ENCODE measurements at regions not wholly inside any gene's neighbourhood (a gene's known extent, or its start where the extent isn't known, plus 50 kb on each side); places are given as distances from the start of the nearest gene placed in this dataset.
"Not testable (repeated sequence)": the region's sequence is repeated elsewhere in the genome, so short reads cannot be mapped to it uniquely, and the experiment has no call there.

- Histone ChIP-seq H3K9me3 (ENCODE audit: control insufficient read depth, insufficient read depth, low read length) (no peaks in the 10 kb centered on the region), H3K4me1 (ENCODE audit: control insufficient read depth, insufficient read depth, low read length) (no peaks in the 10 kb centered on the region), H3K27ac (ENCODE audit: low read length) (no peak overlapping the region), H3K27me3 (ENCODE audit: control insufficient read depth, insufficient read depth, low read length) (no peaks in the 10 kb centered on the region), H3K4me3 (ENCODE audit: low read length) (no peak overlapping the region), H3K36me3 (ENCODE audit: control insufficient read depth, insufficient read depth, low read length) (no peaks in the 10 kb centered on the region)
- WGBS (ENCODE audit: insufficient coverage, insufficient read length) = no CpG with 5 or more reads among the region's 4 CpGs
- DNase-seq (ENCODE audit: low read depth, low spot score) = no peak
Measured at GRCh38 chr6:134415194-134415593, 97.3 kb upstream of the SGK1 start.

GRCh38 chr6:134414793-134415192 is 96.9 kb upstream of the SGK1 start:
- no CpG with 5 or more reads among the region's 7 CpGs for WGBS (ENCODE audit: insufficient coverage, insufficient read length)
- Histone ChIP-seq H3K4me1 (ENCODE audit: control insufficient read depth, insufficient read depth, low read length) (no peaks in the 10 kb centered on the region), H3K9me3 (ENCODE audit: control insufficient read depth, insufficient read depth, low read length) (no peaks in the 10 kb centered on the region), H3K36me3 (ENCODE audit: control insufficient read depth, insufficient read depth, low read length) (no peaks in the 10 kb centered on the region), H3K27me3 (ENCODE audit: control insufficient read depth, insufficient read depth, low read length) (no peaks in the 10 kb centered on the region), H3K4me3 (ENCODE audit: low read length) (no peak overlapping the region), H3K27ac (ENCODE audit: low read length) (no peak overlapping the region)
- DNase-seq (ENCODE audit: low read depth, low spot score) = no peak

- no peak for DNase-seq (ENCODE audit: low read depth, low spot score)
- Histone ChIP-seq H3K9me3 (ENCODE audit: control insufficient read depth, insufficient read depth, low read length) (no peaks in the 10 kb centered on the region), H3K4me3 (ENCODE audit: low read length) (no peak overlapping the region), H3K27ac (ENCODE audit: low read length) (no peak overlapping the region), H3K36me3 (ENCODE audit: control insufficient read depth, insufficient read depth, low read length) (no peaks in the 10 kb centered on the region), H3K27me3 (ENCODE audit: control insufficient read depth, insufficient read depth, low read length) (no peaks in the 10 kb centered on the region), H3K4me1 (ENCODE audit: control insufficient read depth, insufficient read depth, low read length) (no peaks in the 10 kb centered on the region)
- no CpG with 5 or more reads among the region's 1 CpG for WGBS (ENCODE audit: insufficient coverage, insufficient read length)
Measured at GRCh38 chr6:134413241-134413643, 95.3 kb upstream of the SGK1 start.

- Histone ChIP-seq H3K36me3 (ENCODE audit: control insufficient read depth, insufficient read depth, low read length) (no peaks in the 10 kb centered on the region), H3K27ac (ENCODE audit: low read length) (no peak overlapping the region), H3K9me3 (ENCODE audit: control insufficient read depth, insufficient read depth, low read length) (no peaks in the 10 kb centered on the region), H3K27me3 (ENCODE audit: control insufficient read depth, insufficient read depth, low read length) (no peaks in the 10 kb centered on the region), H3K4me1 (ENCODE audit: control insufficient read depth, insufficient read depth, low read length) (no peaks in the 10 kb centered on the region), H3K4me3 (ENCODE audit: low read length) (no peak overlapping the region)
- WGBS (ENCODE audit: insufficient coverage, insufficient read length) = no CpG with 5 or more reads among the region's 1 CpG
- DNase-seq (ENCODE audit: low read depth, low spot score) = no peak
Measured at GRCh38 chr6:134410541-134410940, 92.6 kb upstream of the SGK1 start.

GRCh38 chr6:134407791-134408190 is 89.9 kb upstream of the SGK1 start:
- H3K27me3 ChIP-seq (ENCODE audit: control insufficient read depth, insufficient read depth, low read length) = no peaks in the 10 kb centered on the region
- no peaks in the 10 kb centered on the region for H3K9me3 ChIP-seq (ENCODE audit: control insufficient read depth, insufficient read depth, low read length)
- WGBS (ENCODE audit: insufficient coverage, insufficient read length) = no CpG with 5 or more reads among the region's 2 CpGs
- no peak overlapping the region for H3K27ac ChIP-seq (ENCODE audit: low read length)
- no peak for DNase-seq (ENCODE audit: low read depth, low spot score)
- no peaks in the 10 kb centered on the region for H3K36me3 ChIP-seq (ENCODE audit: control insufficient read depth, insufficient read depth, low read length)
- H3K4me1 ChIP-seq (ENCODE audit: control insufficient read depth, insufficient read depth, low read length) = peaks cover 3% of the 10 kb centered on the region; the same call in 1 of the 2 replicates
- no peak overlapping the region for H3K4me3 ChIP-seq (ENCODE audit: low read length)

GRCh38 chr6:134406311-134406710 is 88.4 kb upstream of the SGK1 start:
- Histone ChIP-seq H3K4me1 (ENCODE audit: control insufficient read depth, insufficient read depth, low read length) (peaks cover 3% of the 10 kb centered on the region; the same call in 1 of the 2 replicates), H3K27ac (ENCODE audit: low read length) (no peak overlapping the region), H3K9me3 (ENCODE audit: control insufficient read depth, insufficient read depth, low read length) (no peaks in the 10 kb centered on the region), H3K27me3 (ENCODE audit: control insufficient read depth, insufficient read depth, low read length) (no peaks in the 10 kb centered on the region), H3K4me3 (ENCODE audit: low read length) (no peak overlapping the region), H3K36me3 (ENCODE audit: control insufficient read depth, insufficient read depth, low read length) (no peaks in the 10 kb centered on the region)
- DNase-seq (ENCODE audit: low read depth, low spot score) = no peak
- WGBS (ENCODE audit: insufficient coverage, insufficient read length) = no CpG with 5 or more reads among the region's 7 CpGs

GRCh38 chr6:134405386-134406087 is 87.6 kb upstream of the SGK1 start:
- Histone ChIP-seq H3K27ac (ENCODE audit: low read length) (no peak overlapping the region), H3K9me3 (ENCODE audit: control insufficient read depth, insufficient read depth, low read length) (no peaks in the 10 kb centered on the region), H3K4me3 (ENCODE audit: low read length) (no peak overlapping the region), H3K36me3 (ENCODE audit: control insufficient read depth, insufficient read depth, low read length) (no peaks in the 10 kb centered on the region), H3K4me1 (ENCODE audit: control insufficient read depth, insufficient read depth, low read length) (peaks cover 3% of the 10 kb centered on the region; the same call in 1 of the 2 replicates), H3K27me3 (ENCODE audit: control insufficient read depth, insufficient read depth, low read length) (no peaks in the 10 kb centered on the region)
- WGBS (ENCODE audit: insufficient coverage, insufficient read length) = no CpG with 5 or more reads among the region's 6 CpGs
- no peak for DNase-seq (ENCODE audit: low read depth, low spot score)

GRCh38 chr6:134403312-134403711 is 85.4 kb upstream of the SGK1 start:
- not testable (repeated sequence) for H3K27me3 ChIP-seq (ENCODE audit: control insufficient read depth, insufficient read depth, low read length); H3K4me3 ChIP-seq (ENCODE audit: low read length); H3K36me3 ChIP-seq (ENCODE audit: control insufficient read depth, insufficient read depth, low read length); H3K4me1 ChIP-seq (ENCODE audit: control insufficient read depth, insufficient read depth, low read length); H3K27ac ChIP-seq (ENCODE audit: low read length); DNase-seq (ENCODE audit: low read depth, low spot score); H3K9me3 ChIP-seq (ENCODE audit: control insufficient read depth, insufficient read depth, low read length)
- WGBS (ENCODE audit: insufficient coverage, insufficient read length) = no CpG with 5 or more reads among the region's 10 CpGs

- H3K4me1 ChIP-seq (ENCODE audit: control insufficient read depth, insufficient read depth, low read length) = peaks cover 3% of the 10 kb centered on the region; the same call in 1 of the 2 replicates
- no peak for DNase-seq (ENCODE audit: low read depth, low spot score)
- H3K27ac ChIP-seq (ENCODE audit: low read length) = no peak overlapping the region
- H3K4me3 ChIP-seq (ENCODE audit: low read length) = no peak overlapping the region
- WGBS (ENCODE audit: insufficient coverage, insufficient read length) = no CpG with 5 or more reads among the region's 2 CpGs
- H3K27me3 ChIP-seq (ENCODE audit: control insufficient read depth, insufficient read depth, low read length) = no peaks in the 10 kb centered on the region
- no peaks in the 10 kb centered on the region for H3K36me3 ChIP-seq (ENCODE audit: control insufficient read depth, insufficient read depth, low read length)
- H3K9me3 ChIP-seq (ENCODE audit: control insufficient read depth, insufficient read depth, low read length) = no peaks in the 10 kb centered on the region
Measured at GRCh38 chr6:134402372-134402984, 84.6 kb upstream of the SGK1 start.

- H3K9me3 ChIP-seq (ENCODE audit: control insufficient read depth, insufficient read depth, low read length) = no peaks in the 10 kb centered on the region
- peaks cover 3% of the 10 kb centered on the region; the same call in 1 of the 2 replicates for H3K4me1 ChIP-seq (ENCODE audit: control insufficient read depth, insufficient read depth, low read length)
- H3K27me3 ChIP-seq (ENCODE audit: control insufficient read depth, insufficient read depth, low read length) = no peaks in the 10 kb centered on the region
- no peak for DNase-seq (ENCODE audit: low read depth, low spot score)
- H3K27ac ChIP-seq (ENCODE audit: low read length) = no peak overlapping the region
- no CpG with 5 or more reads among the region's 2 CpGs for WGBS (ENCODE audit: insufficient coverage, insufficient read length)
- H3K36me3 ChIP-seq (ENCODE audit: control insufficient read depth, insufficient read depth, low read length) = no peaks in the 10 kb centered on the region
- no peak overlapping the region for H3K4me3 ChIP-seq (ENCODE audit: low read length)
Measured at GRCh38 chr6:134400941-134401340, 83.0 kb upstream of the SGK1 start.

GRCh38 chr6:134398453-134398852 is 80.5 kb upstream of the SGK1 start:
- WGBS (ENCODE audit: insufficient coverage, insufficient read length) = no CpG with 5 or more reads among the region's 6 CpGs
- no peak for DNase-seq (ENCODE audit: low read depth, low spot score)
- H3K27ac ChIP-seq (ENCODE audit: low read length) = no peak overlapping the region

More at GRCh38 chr6:134398453-134398852, 80.5 kb upstream of the SGK1 start:
- Histone ChIP-seq H3K36me3 (ENCODE audit: control insufficient read depth, insufficient read depth, low read length) (no peaks in the 10 kb centered on the region), H3K4me1 (ENCODE audit: control insufficient read depth, insufficient read depth, low read length) (no peaks in the 10 kb centered on the region), H3K27me3 (ENCODE audit: control insufficient read depth, insufficient read depth, low read length) (no peaks in the 10 kb centered on the region), H3K4me3 (ENCODE audit: low read length) (no peak overlapping the region), H3K9me3 (ENCODE audit: control insufficient read depth, insufficient read depth, low read length) (no peaks in the 10 kb centered on the region)

Data from iPS DF 6.9 (cell line).